ENCODE measurements at regions not wholly inside any gene's neighbourhood (a gene's known extent, or its start where the extent isn't known, plus 50 kb on each side); places are given as distances from the start of the nearest gene placed in this dataset.

GRCh38 chr19:31718032-31718431, 368.8 kb upstream of the TSHZ3 start:
- no peak for DNase-seq

GRCh38 chr19:31718898-31719297, 369.7 kb upstream of the TSHZ3 start:
- DNase-seq, result no peak

GRCh38 chr19:31723101-31723500, 373.9 kb upstream of the TSHZ3 start:
- no peak for DNase-seq

- no peak for DNase-seq
These were observed 375.8 kb upstream of the TSHZ3 start for GRCh38 chr19:31725051-31725450.

- DNase-seq, result no peak
These were observed 378.3 kb upstream of the TSHZ3 start for GRCh38 chr19:31727536-31727935.

GRCh38 chr19:31730270-31730669, 381.0 kb upstream of the TSHZ3 start:
- DNase-seq, result no peak

GRCh38 chr19:31733591-31733990, 384.4 kb upstream of the TSHZ3 start:
- DNase-seq, result no peak

GRCh38 chr19:31742249-31742648, 393.0 kb upstream of the TSHZ3 start:
- no peak for DNase-seq

GRCh38 chr19:31745731-31746130, 396.5 kb upstream of the TSHZ3 start:
- DNase-seq, result no peak

- DNase-seq, result no peak
These were observed 400.0 kb upstream of the TSHZ3 start for GRCh38 chr19:31749231-31749630.

GRCh38 chr19:31759359-31759758, 410.1 kb upstream of the TSHZ3 start:
- DNase-seq, result no peak

GRCh38 chr19:31761281-31761913, 412.2 kb upstream of the TSHZ3 start:
- DNase-seq, result no peak

GRCh38 chr19:31770223-31770622, 421.0 kb upstream of the TSHZ3 start:
- DNase-seq, result no peak

- no peak for DNase-seq
These were observed 423.7 kb upstream of the TSHZ3 start for GRCh38 chr19:31772915-31773314.

GRCh38 chr19:31781542-31781941, 432.3 kb upstream of the TSHZ3 start:
- no peak for DNase-seq

GRCh38 chr19:31783592-31783991, 434.4 kb upstream of the TSHZ3 start:
- no peak for DNase-seq

- DNase-seq, result no peak
These were observed 435.4 kb upstream of the TSHZ3 start for GRCh38 chr19:31784671-31785101.

- no peak for DNase-seq
These were observed 452.4 kb upstream of the TSHZ3 start for GRCh38 chr19:31801611-31802010.

- no peak for DNase-seq
These were observed 454.7 kb upstream of the TSHZ3 start for GRCh38 chr19:31803835-31804446.

- no peak for DNase-seq
These were observed 455.4 kb upstream of the TSHZ3 start for GRCh38 chr19:31804668-31805067.

GRCh38 chr19:31810536-31811109, 461.4 kb upstream of the TSHZ3 start:
- no peak for DNase-seq

- no peak for DNase-seq
These were observed 468.9 kb upstream of the TSHZ3 start for GRCh38 chr19:31817971-31818797.

GRCh38 chr19:31818798-31819105, 469.5 kb upstream of the TSHZ3 start:
- no peak for DNase-seq

- DNase-seq, result no peak
These were observed 470.6 kb upstream of the TSHZ3 start for GRCh38 chr19:31819837-31820236.

Data from CD4-positive, alpha-beta T cell treated with Interleukin-17A for 4 hours (primary cell).